HL-60 (cell line): ENCODE measurements at regions not wholly inside any gene's neighbourhood (a gene's known extent, or its start where the extent isn't known, plus 50 kb on each side); places are given as distances from the start of the nearest gene placed in this dataset.

ENCODE experiments used
- DNase-seq, 2 experiments: peaks; one replicate each; pipeline ENCODE4 v3.0.0-alpha.2; 2010 to 2020; ENCODE audit warnings: low read depth in 1 of 2, low spot score in 1 of 2
- H3K27ac ChIP-seq: fragments of 250-450 bp; sonication (Bioruptor Pico); replicated peaks from 2 replicates; pipeline ENCODE4 v1.5.1; 2020; ENCODE audit warnings: mild to moderate bottlenecking, moderate library complexity
- H3K27me3 ChIP-seq: fragments of 250-450 bp; sonication (Bioruptor Pico); 2 replicates; pipeline ENCODE4 v1.5.1; 2021; ENCODE audit warnings: mild to moderate bottlenecking, moderate library complexity; ENCODE audit not compliant: insufficient read depth, poor library complexity, severe bottlenecking
- H3K4me3 ChIP-seq: replicated peaks from 2 replicates; pipeline ENCODE4 v1.5.1; 2011; ENCODE audit warnings: mild to moderate bottlenecking, control low read depth, low read length; ENCODE audit not compliant: insufficient read depth
- GABPA ChIP-seq: IDR thresholded peaks from 2 replicates; pipeline ENCODE4 v1.6.1; 2012; ENCODE audit warnings: low read depth
- POLR2AphosphoS5 ChIP-seq: IDR thresholded peaks from 2 replicates; pipeline ENCODE4 v1.6.1; 2012; ENCODE audit warnings: low read depth
- SPI1 ChIP-seq: IDR thresholded peaks from 2 replicates; pipeline ENCODE4 v1.6.1; 2012; ENCODE audit warnings: low read depth, mild to moderate bottlenecking, borderline replicate concordance
- TF ChIP-seq, protein P1 (sequence below): IDR thresholded peaks from 2 replicates; pipeline ENCODE4 v1.6.1; 2012; ENCODE audit warnings: low read depth; ENCODE audit not compliant: insufficient replicate concordance
- TF ChIP-seq, protein P2 (sequence below): IDR thresholded peaks from one replicate; pipeline ENCODE4 v1.5.1; 2011; ENCODE audit warnings: low read length, control low read depth, inconsistent platforms; ENCODE audit not compliant: insufficient read depth

DNA sequence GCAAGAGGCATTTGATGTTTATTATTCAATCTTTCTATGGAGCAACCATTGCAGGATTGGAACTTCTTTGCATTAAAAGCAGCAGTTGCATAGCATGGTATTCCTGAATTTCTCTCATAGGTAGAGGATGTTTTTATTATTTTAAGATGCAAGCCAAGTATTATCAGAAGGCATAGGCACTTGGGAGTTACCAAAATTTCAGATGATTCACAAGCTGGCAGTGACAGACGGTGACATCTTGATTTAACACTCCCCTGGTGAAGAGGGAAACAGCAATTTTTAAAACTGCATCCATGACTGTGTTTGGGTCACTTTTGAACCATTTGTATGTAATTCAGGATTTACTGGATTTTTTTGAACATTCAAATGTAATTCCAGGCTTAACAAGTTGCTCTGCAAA is 654.3 kb downstream of the SLC4A3 start:
- TF ChIP-seq POLR2AphosphoS5 (no peak), GABPA (no peak), SPI1 (no peak)
- TF ChIP-seq, protein P1, sequence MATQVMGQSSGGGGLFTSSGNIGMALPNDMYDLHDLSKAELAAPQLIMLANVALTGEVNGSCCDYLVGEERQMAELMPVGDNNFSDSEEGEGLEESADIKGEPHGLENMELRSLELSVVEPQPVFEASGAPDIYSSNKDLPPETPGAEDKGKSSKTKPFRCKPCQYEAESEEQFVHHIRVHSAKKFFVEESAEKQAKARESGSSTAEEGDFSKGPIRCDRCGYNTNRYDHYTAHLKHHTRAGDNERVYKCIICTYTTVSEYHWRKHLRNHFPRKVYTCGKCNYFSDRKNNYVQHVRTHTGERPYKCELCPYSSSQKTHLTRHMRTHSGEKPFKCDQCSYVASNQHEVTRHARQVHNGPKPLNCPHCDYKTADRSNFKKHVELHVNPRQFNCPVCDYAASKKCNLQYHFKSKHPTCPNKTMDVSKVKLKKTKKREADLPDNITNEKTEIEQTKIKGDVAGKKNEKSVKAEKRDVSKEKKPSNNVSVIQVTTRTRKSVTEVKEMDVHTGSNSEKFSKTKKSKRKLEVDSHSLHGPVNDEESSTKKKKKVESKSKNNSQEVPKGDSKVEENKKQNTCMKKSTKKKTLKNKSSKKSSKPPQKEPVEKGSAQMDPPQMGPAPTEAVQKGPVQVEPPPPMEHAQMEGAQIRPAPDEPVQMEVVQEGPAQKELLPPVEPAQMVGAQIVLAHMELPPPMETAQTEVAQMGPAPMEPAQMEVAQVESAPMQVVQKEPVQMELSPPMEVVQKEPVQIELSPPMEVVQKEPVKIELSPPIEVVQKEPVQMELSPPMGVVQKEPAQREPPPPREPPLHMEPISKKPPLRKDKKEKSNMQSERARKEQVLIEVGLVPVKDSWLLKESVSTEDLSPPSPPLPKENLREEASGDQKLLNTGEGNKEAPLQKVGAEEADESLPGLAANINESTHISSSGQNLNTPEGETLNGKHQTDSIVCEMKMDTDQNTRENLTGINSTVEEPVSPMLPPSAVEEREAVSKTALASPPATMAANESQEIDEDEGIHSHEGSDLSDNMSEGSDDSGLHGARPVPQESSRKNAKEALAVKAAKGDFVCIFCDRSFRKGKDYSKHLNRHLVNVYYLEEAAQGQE, result no peak
- TF ChIP-seq, protein P2, sequence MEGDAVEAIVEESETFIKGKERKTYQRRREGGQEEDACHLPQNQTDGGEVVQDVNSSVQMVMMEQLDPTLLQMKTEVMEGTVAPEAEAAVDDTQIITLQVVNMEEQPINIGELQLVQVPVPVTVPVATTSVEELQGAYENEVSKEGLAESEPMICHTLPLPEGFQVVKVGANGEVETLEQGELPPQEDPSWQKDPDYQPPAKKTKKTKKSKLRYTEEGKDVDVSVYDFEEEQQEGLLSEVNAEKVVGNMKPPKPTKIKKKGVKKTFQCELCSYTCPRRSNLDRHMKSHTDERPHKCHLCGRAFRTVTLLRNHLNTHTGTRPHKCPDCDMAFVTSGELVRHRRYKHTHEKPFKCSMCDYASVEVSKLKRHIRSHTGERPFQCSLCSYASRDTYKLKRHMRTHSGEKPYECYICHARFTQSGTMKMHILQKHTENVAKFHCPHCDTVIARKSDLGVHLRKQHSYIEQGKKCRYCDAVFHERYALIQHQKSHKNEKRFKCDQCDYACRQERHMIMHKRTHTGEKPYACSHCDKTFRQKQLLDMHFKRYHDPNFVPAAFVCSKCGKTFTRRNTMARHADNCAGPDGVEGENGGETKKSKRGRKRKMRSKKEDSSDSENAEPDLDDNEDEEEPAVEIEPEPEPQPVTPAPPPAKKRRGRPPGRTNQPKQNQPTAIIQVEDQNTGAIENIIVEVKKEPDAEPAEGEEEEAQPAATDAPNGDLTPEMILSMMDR, result no peak
- H3K27ac ChIP-seq, result no peak overlapping the region
- H3K4me3 ChIP-seq, result no peak overlapping the region
- no peak for DNase-seq
- no peaks in the 10 kb centered on the region for H3K27me3 ChIP-seq

DNA sequence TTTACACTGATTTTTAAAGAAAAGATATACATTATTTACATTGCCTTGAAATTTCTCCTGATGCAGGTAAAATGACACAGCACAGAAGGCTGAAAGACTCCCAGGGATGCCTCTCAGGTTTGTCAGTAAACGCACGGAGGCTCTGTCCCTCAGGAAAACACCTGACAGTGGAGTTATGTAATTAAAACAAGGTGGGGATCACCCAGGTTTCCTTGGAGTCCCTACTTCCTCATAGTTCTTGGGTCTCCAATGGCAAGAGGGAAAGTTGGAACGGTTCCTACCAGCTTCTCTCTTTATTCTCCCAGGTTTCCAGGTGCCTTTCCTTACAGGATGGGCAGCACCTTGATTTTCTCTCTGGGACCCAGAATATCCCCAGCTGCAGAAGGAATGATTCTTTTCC is 654.8 kb downstream of the SLC4A3 start:
- DNase-seq, result no peak
- Histone ChIP-seq H3K27ac (no peak overlapping the region), H3K27me3 (no peaks in the 10 kb centered on the region), H3K4me3 (no peak overlapping the region)
- TF ChIP-seq POLR2AphosphoS5 (no peak), SPI1 (no peak), GABPA (no peak)
- TF ChIP-seq, protein P1, result no peak
- TF ChIP-seq, protein P2, result no peak

DNA sequence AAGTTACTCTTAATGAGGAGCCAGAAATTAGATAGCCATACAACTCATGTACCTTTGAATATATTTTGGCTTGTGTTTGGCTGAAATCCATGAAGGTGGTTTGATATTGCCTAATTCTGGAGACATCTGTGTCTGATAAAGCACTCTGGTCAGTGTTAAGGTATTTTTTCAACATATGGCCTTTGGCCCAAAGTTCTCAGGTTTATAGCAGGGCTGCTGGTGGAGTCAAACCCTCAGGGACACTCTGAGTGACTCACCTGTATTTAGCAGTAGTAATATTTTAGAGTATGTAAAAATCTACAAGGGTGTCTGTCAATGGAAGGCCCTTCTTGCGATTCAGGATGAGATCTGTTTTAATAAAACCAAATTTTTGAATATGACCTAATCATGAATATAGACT is 666.5 kb downstream of the SLC4A3 start:
- TF ChIP-seq POLR2AphosphoS5 (no peak), GABPA (no peak), SPI1 (no peak)
- TF ChIP-seq, protein P1, result no peak
- TF ChIP-seq, protein P2, result no peak
- H3K27me3 ChIP-seq, result no peaks in the 10 kb centered on the region
- H3K27ac ChIP-seq, result no peak overlapping the region
- no peak overlapping the region for H3K4me3 ChIP-seq
- no peak for DNase-seq
